ENCODE measurements at regions not wholly inside any gene's neighbourhood (a gene's known extent, or its start where the extent isn't known, plus 50 kb on each side); places are given as distances from the start of the nearest gene placed in this dataset.

DNA sequence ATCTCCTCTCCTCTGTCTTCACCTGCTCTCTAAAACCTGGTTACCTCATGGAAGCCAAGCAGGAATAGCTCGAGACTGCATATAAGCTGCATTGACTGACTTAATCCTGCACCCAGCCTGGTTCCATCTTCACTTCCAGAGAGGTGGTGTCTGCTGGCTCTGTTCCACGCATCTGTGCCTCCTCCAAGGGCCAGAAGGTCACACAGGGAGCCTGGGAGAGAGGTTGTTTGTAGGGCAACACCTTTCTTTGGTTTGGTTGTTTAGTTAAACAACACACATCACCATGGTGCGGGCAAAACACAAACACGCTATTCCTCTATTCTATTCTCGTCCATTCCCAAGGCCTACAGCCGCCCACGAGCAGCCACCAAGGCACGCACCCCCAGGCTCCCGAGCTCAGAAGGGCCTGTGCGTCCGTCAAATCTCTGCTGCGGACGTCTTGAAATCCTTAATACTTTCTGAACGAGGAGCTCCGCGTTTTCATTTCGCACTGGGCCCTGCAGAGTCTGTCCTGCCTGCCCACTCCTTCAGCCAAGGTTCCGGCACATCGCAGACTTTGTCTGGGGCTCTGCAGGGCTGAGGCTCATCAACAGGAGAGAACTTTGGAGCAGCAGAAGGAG is 116.2 kb downstream of the RIPK4 start:
- Histone ChIP-seq H3K36me3 (no peaks in the 10 kb centered on the region), H3K79me2 (ENCODE audit: low read depth) (no peaks in the 10 kb centered on the region), H3K9me3 (ENCODE audit: low read depth) (no peaks in the 10 kb centered on the region), H3K27ac (no peak overlapping the region), H4K20me1 (ENCODE audit: low read depth) (no peaks in the 10 kb centered on the region), H3K27me3 (no peaks in the 10 kb centered on the region), H2AFZ (replicated peaks) (no peak overlapping the region), H3F3A (ENCODE audit: low read depth) (no peaks in the 10 kb centered on the region), H3K4me3 (no peak overlapping the region), H3K4me1 (no peaks in the 10 kb centered on the region), H3K4me2 (no peak overlapping the region), H3K9ac (no peak overlapping the region)
- no peak overlapping the region for H3K4me3 Mint-ChIP-seq
- no peak for TF ChIP-seq EZH2phosphoT487 (IDR thresholded peaks at IDR 0.05)
- no peak for TF ChIP-seq EZH2 (IDR thresholded peaks at IDR 0.05)
- TF ChIP-seq, protein P1, sequence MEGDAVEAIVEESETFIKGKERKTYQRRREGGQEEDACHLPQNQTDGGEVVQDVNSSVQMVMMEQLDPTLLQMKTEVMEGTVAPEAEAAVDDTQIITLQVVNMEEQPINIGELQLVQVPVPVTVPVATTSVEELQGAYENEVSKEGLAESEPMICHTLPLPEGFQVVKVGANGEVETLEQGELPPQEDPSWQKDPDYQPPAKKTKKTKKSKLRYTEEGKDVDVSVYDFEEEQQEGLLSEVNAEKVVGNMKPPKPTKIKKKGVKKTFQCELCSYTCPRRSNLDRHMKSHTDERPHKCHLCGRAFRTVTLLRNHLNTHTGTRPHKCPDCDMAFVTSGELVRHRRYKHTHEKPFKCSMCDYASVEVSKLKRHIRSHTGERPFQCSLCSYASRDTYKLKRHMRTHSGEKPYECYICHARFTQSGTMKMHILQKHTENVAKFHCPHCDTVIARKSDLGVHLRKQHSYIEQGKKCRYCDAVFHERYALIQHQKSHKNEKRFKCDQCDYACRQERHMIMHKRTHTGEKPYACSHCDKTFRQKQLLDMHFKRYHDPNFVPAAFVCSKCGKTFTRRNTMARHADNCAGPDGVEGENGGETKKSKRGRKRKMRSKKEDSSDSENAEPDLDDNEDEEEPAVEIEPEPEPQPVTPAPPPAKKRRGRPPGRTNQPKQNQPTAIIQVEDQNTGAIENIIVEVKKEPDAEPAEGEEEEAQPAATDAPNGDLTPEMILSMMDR (IDR thresholded peaks at IDR 0.05): no peak
- peak overlapping the region; percentile 71 for H3K27ac Mint-ChIP-seq
- DNase-seq (ENCODE audit: low spot score): no peak
- H3K4me1 Mint-ChIP-seq: peaks cover 6% of the 10 kb centered on the region
- no peaks in the 10 kb centered on the region for H3K36me3 Mint-ChIP-seq
- H3K27me3 Mint-ChIP-seq (ENCODE audit: insufficient read depth, low read depth): peaks cover 8% of the 10 kb centered on the region
- peaks cover 9% of the 10 kb centered on the region for H3K9me3 Mint-ChIP-seq

DNA sequence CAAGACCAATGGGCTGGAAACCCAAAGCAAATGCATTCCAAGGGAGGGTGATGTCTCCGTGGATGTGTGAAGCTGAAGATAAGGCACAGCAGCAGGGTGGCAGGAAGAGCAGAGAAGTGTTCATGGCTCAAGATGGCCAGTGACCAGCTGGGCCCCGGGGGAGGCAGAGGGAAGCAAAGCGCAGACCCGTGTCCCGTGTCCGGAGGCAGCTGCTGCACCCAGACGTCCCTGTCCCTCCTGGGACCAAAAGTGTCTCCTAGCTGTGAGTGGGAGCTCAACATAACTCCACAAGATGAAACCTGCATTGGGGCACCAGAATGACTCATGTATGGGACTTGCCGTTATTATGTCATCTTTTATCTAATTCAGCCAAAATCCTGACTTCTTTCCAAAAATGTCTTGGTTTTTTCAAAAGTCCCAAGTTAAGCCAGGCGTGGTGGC is 118.2 kb downstream of the RIPK4 start:
- H2AFZ ChIP-seq (replicated peaks): no peak overlapping the region
- H3K36me3 Mint-ChIP-seq: no peaks in the 10 kb centered on the region
- TF ChIP-seq, protein P1 (IDR thresholded peaks at IDR 0.05): no peak
- no peak for TF ChIP-seq EZH2phosphoT487 (IDR thresholded peaks at IDR 0.05)
- TF ChIP-seq EZH2 (IDR thresholded peaks at IDR 0.05): no peak
- H3K4me2 ChIP-seq: no peak overlapping the region
- H3K27me3 Mint-ChIP-seq (ENCODE audit: insufficient read depth, low read depth): peaks cover 6% of the 10 kb centered on the region
- peak overlapping the region; percentile 29 for H3K27ac Mint-ChIP-seq
- H3K27me3 ChIP-seq: no peaks in the 10 kb centered on the region
- H3K79me2 ChIP-seq (ENCODE audit: low read depth): no peaks in the 10 kb centered on the region
- no peaks in the 10 kb centered on the region for H3K9me3 ChIP-seq (ENCODE audit: low read depth)
- H3F3A ChIP-seq (ENCODE audit: low read depth): no peaks in the 10 kb centered on the region
- no peak overlapping the region for H3K27ac ChIP-seq
- H3K4me3 ChIP-seq: no peak overlapping the region
- H3K4me3 Mint-ChIP-seq: no peak overlapping the region
- H3K9ac ChIP-seq: no peak overlapping the region
- no peaks in the 10 kb centered on the region for H3K4me1 ChIP-seq
- H3K9me3 Mint-ChIP-seq: no peaks in the 10 kb centered on the region
- no peaks in the 10 kb centered on the region for H3K36me3 ChIP-seq
- H4K20me1 ChIP-seq (ENCODE audit: low read depth): no peaks in the 10 kb centered on the region
- peaks cover 6% of the 10 kb centered on the region for H3K4me1 Mint-ChIP-seq
- DNase-seq (ENCODE audit: low spot score): no peak

DNA sequence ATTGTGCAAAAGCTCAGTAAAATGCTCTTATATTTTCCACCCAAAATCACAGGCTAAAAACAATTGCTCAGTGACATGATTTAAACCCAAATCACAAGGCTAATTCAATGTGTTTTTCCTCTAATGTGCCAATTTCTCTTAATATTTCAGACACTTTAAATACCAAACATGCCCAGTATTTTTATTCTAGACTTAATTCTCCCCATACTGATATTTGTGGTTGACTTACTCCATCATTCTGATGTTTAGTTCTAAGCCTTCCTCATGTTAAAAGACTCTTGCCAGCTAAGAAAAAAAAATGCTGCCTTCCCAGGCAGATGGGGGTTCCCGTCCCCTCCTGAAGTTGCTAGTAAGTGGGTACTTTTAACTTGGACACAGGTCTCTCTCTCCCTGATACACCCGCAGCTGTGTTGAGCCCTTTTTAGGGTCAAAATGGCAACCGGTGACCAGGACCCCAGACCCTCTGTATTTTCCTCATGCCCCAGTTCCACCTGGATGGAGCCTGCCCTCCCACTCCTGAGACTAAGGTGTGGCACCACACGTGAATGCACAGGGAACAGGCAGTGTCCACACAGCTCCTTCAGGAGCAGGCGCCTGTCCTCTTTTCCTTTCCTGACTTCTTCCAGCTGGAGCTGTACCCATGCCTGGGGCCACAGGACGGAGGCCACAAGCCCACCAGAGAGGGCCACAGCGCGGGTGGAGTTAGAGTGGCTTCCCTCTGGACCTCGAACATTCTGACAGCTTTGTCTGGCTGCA is 118.9 kb downstream of the RIPK4 start:
- Mint-ChIP-seq H3K4me3 (no peak overlapping the region), H3K4me1 (peaks cover 3% of the 10 kb centered on the region)
- no peak for DNase-seq (ENCODE audit: low spot score)

More for the DNA sequence above, 118.9 kb downstream of the RIPK4 start:
- H3K79me2 ChIP-seq (ENCODE audit: low read depth): no peaks in the 10 kb centered on the region
- H3K27ac ChIP-seq: no peak overlapping the region
- no peak for TF ChIP-seq EZH2phosphoT487 (IDR thresholded peaks at IDR 0.05)
- no peak for TF ChIP-seq EZH2 (IDR thresholded peaks at IDR 0.05)
- TF ChIP-seq, protein P1 (IDR thresholded peaks at IDR 0.05): no peak
- H2AFZ ChIP-seq (replicated peaks): no peak overlapping the region
- no peaks in the 10 kb centered on the region for H3K36me3 ChIP-seq
- no peak overlapping the region for H3K9ac ChIP-seq
- Mint-ChIP-seq H3K9me3 (no peaks in the 10 kb centered on the region), H3K27me3 (ENCODE audit: insufficient read depth, low read depth) (peaks cover 4% of the 10 kb centered on the region), H3K27ac (peak overlapping the region; percentile 33), H3K36me3 (no peaks in the 10 kb centered on the region)
- no peak overlapping the region for H3K4me2 ChIP-seq
- H3K27me3 ChIP-seq: no peaks in the 10 kb centered on the region
- H3F3A ChIP-seq (ENCODE audit: low read depth): no peaks in the 10 kb centered on the region
- no peak overlapping the region for H3K4me3 ChIP-seq
- no peaks in the 10 kb centered on the region for H4K20me1 ChIP-seq (ENCODE audit: low read depth)
- no peaks in the 10 kb centered on the region for H3K9me3 ChIP-seq (ENCODE audit: low read depth)
- H3K4me1 ChIP-seq: no peaks in the 10 kb centered on the region

Data from neural progenitor cell (in vitro differentiated cells).